Right ventricle myocardium inferior (tissue), 1 donor: ENCODE measurements at regions not wholly inside any gene's neighbourhood (a gene's known extent, or its start where the extent isn't known, plus 50 kb on each side); places are given as distances from the start of the nearest gene placed in this dataset.

Source experiments
- ATAC-seq: fragments of 200-7000 bp; cut with Tn5 transposase; one replicate; pipeline ENCODE4 v1.9.1; 2020; ENCODE audit warnings: mild to moderate bottlenecking, moderate library complexity
- DNase-seq: peaks from one replicate; pipeline ENCODE4 v3.0.0; 2021; ENCODE audit errors: missing footprints
- intact Hi-C: fragments of 100-400 bp; cut with DNase I; formaldehyde crosslinking; loops from one replicate; pipeline ENCODE4 v1.11.0; 2022
- donor health status: DM: no; HTN: yes; CAD: no; lungs with severe emphysema.

- ATAC-seq (no peak), DNase-seq (no peak)
- intact Hi-C loops: no loop called here
These were observed 82.3 kb upstream of the CDKN3 start for GRCh38 chr14:54314365-54315104.

GRCh38 chr14:54316652-54317051, 80.2 kb upstream of the CDKN3 start:
- ATAC-seq (no peak), DNase-seq (no peak)
- intact Hi-C loops: no loop called here

- DNase-seq: no peak
- no peak for ATAC-seq
- intact Hi-C loops: no loop called here
These were observed 79.4 kb upstream of the CDKN3 start for GRCh38 chr14:54317391-54317790.

- no peak for ATAC-seq
- no peak for DNase-seq
- intact Hi-C loops: no loop called here
These were observed 74.6 kb upstream of the CDKN3 start for GRCh38 chr14:54322246-54322645.

GRCh38 chr14:54322701-54323337, 74.0 kb upstream of the CDKN3 start:
- intact Hi-C loops: no loop called here
- ATAC-seq: peak; percentile 82
- DNase-seq: no peak

- intact Hi-C loops: no loop called here
- ATAC-seq (no peak), DNase-seq (no peak)
These were observed 71.0 kb upstream of the CDKN3 start for GRCh38 chr14:54325766-54326165.

GRCh38 chr14:54329082-54329695, 67.6 kb upstream of the CDKN3 start:
- ATAC-seq (peak; percentile 89), DNase-seq (no peak)
- intact Hi-C loops: no loop called here

- ATAC-seq (no peak), DNase-seq (no peak)
- intact Hi-C loops: loop anchor here (5.0 kb wide), 1 partner anchor 794 kb away; no protein-coding TSS in a partner anchor
These were observed 65.9 kb upstream of the CDKN3 start for GRCh38 chr14:54330876-54331275.

- intact Hi-C loops: loop anchor here (5.0 kb wide), 1 partner anchor 794 kb away; no protein-coding TSS in a partner anchor
- ATAC-seq (no peak), DNase-seq (no peak)
These were observed 65.3 kb upstream of the CDKN3 start for GRCh38 chr14:54331516-54331915.

GRCh38 chr14:54332490-54332889, 64.3 kb upstream of the CDKN3 start:
- ATAC-seq (no peak), DNase-seq (no peak)
- intact Hi-C loops: loop anchor here (5.0 kb wide), 1 partner anchor 795 kb away; no protein-coding TSS in a partner anchor

- no peak for ATAC-seq
- intact Hi-C loops: loop anchor here (5.0 kb wide), 1 partner anchor 796 kb away; no protein-coding TSS in a partner anchor
- DNase-seq: no peak
These were observed 63.3 kb upstream of the CDKN3 start for GRCh38 chr14:54333511-54333910.

GRCh38 chr14:54335569-54336155, 61.1 kb upstream of the CDKN3 start:
- DNase-seq (no peak), ATAC-seq (no peak)
- intact Hi-C loops: no loop called here

GRCh38 chr14:54337314-54337713, 59.5 kb upstream of the CDKN3 start:
- intact Hi-C loops: no loop called here
- ATAC-seq: no peak

GRCh38 chr14:54338696-54339317, 58.0 kb upstream of the CDKN3 start:
- ATAC-seq (no peak), DNase-seq (no peak)
- intact Hi-C loops: no loop called here

More at GRCh38 chr14:54337314-54337713, 59.5 kb upstream of the CDKN3 start:
- DNase-seq: no peak

- ATAC-seq (no peak), DNase-seq (no peak)
- intact Hi-C loops: loop anchor here (10.0 kb wide), 2 partner anchors 165 to 905 kb away; no protein-coding TSS in a partner anchor
These were observed 57.0 kb upstream of the CDKN3 start for GRCh38 chr14:54339771-54340170.

GRCh38 chr14:54342806-54343205, 54.0 kb upstream of the CDKN3 start:
- DNase-seq (no peak), ATAC-seq (no peak)
- intact Hi-C loops: loop anchor here (10.0 kb wide), 2 partner anchors 168 to 908 kb away; no protein-coding TSS in a partner anchor

- intact Hi-C loops: loop anchor here (10.0 kb wide), 2 partner anchors 169 to 909 kb away; no protein-coding TSS in a partner anchor
- no peak for DNase-seq
- ATAC-seq: peak; percentile 41
These were observed 53.3 kb upstream of the CDKN3 start for GRCh38 chr14:54343272-54344121.

GRCh38 chr14:54344445-54344844, 52.4 kb upstream of the CDKN3 start:
- intact Hi-C loops: loop anchor here (10.0 kb wide), 2 partner anchors 170 to 910 kb away; no protein-coding TSS in a partner anchor
- DNase-seq: no peak
- ATAC-seq: peak; percentile 21
